COLO829 (cell line): ENCODE measurements at regions not wholly inside any gene's neighbourhood (a gene's known extent, or its start where the extent isn't known, plus 50 kb on each side); places are given as distances from the start of the nearest gene placed in this dataset.
A peak's percentile ranks its signal among the peaks of the same experiment; 100 is the strongest.

ENCODE experiments used
- DNase-seq: peaks from one replicate; pipeline ENCODE4 v3.0.0; 2012; ENCODE audit warnings: low spot score

- no peak for DNase-seq
Measured at GRCh38 chr1:190540366-190540765, 62.7 kb upstream of the BRINP3 start.

- DNase-seq = no peak
Measured at GRCh38 chr1:190551638-190552037, 74.0 kb upstream of the BRINP3 start.

- DNase-seq = no peak
Measured at GRCh38 chr1:190560161-190560681, 82.6 kb upstream of the BRINP3 start.

GRCh38 chr1:190563230-190563629 is 85.6 kb upstream of the BRINP3 start:
- DNase-seq = no peak

GRCh38 chr1:190564117-190564516 is 86.5 kb upstream of the BRINP3 start:
- DNase-seq = no peak

GRCh38 chr1:190578017-190578416 is 100.4 kb upstream of the BRINP3 start:
- peak; percentile 23 for DNase-seq

- DNase-seq = no peak
Measured at GRCh38 chr1:190578526-190578925, 100.9 kb upstream of the BRINP3 start.

- no peak for DNase-seq
Measured at GRCh38 chr1:190579552-190580193, 102.0 kb upstream of the BRINP3 start.

- no peak for DNase-seq
Measured at GRCh38 chr1:190583862-190584261, 106.2 kb upstream of the BRINP3 start.

- no peak for DNase-seq
Measured at GRCh38 chr1:190588424-190588823, 110.8 kb upstream of the BRINP3 start.

GRCh38 chr1:190595438-190595837 is 117.8 kb upstream of the BRINP3 start:
- DNase-seq = no peak

GRCh38 chr1:190597294-190597693 is 119.6 kb upstream of the BRINP3 start:
- no peak for DNase-seq

- DNase-seq = no peak
Measured at GRCh38 chr1:190599670-190600069, 122.0 kb upstream of the BRINP3 start.

- DNase-seq = no peak
Measured at GRCh38 chr1:190602325-190602724, 124.7 kb upstream of the BRINP3 start.

GRCh38 chr1:190608282-190608681 is 130.6 kb upstream of the BRINP3 start:
- DNase-seq = no peak

GRCh38 chr1:190615818-190616217 is 138.2 kb upstream of the BRINP3 start:
- no peak for DNase-seq

- DNase-seq = no peak
Measured at GRCh38 chr1:190616235-190616634, 138.6 kb upstream of the BRINP3 start.

GRCh38 chr1:190619724-190620123 is 142.1 kb upstream of the BRINP3 start:
- peak; percentile 3 for DNase-seq

GRCh38 chr1:190633488-190633887 is 155.8 kb upstream of the BRINP3 start:
- no peak for DNase-seq

GRCh38 chr1:190634134-190634533 is 156.5 kb upstream of the BRINP3 start:
- DNase-seq = no peak

GRCh38 chr1:190649553-190649952 is 171.9 kb upstream of the BRINP3 start:
- DNase-seq = no peak

- DNase-seq = peak; percentile 23
Measured at GRCh38 chr1:190658907-190659306, 181.2 kb upstream of the BRINP3 start.

GRCh38 chr1:190663962-190664361 is 186.3 kb upstream of the BRINP3 start:
- no peak for DNase-seq

GRCh38 chr1:190665045-190665444 is 187.4 kb upstream of the BRINP3 start:
- DNase-seq = no peak
